Astrocyte (in vitro differentiated cells and primary cell): ENCODE measurements at regions not wholly inside any gene's neighbourhood (a gene's known extent, or its start where the extent isn't known, plus 50 kb on each side); places are given as distances from the start of the nearest gene placed in this dataset.
"Not testable (repeated sequence)": the region's sequence is repeated elsewhere in the genome, so short reads cannot be mapped to it uniquely, and the experiment has no call there.

Experiments
- DNase-seq: peaks from one replicate; pipeline ENCODE4 v3.0.0-alpha.2; 2010; ENCODE audit warnings: low read depth
- FAIRE-seq: peaks from 2 replicates; lab custom pipeline; 2011; peaks lifted over from hg19 to GRCh38; lab: Jason Lieb, UNC
- H2AFZ ChIP-seq: 2 replicates; pipeline ENCODE4 v1.6.0; 2012; ENCODE audit warnings: low read depth, low read length, inconsistent platforms
- H3K27ac ChIP-seq: 2 replicates; pipeline ENCODE4 v1.5.1; 2011; ENCODE audit warnings: low read depth, low read length, inconsistent platforms
- H3K27me3 ChIP-seq: 2 replicates; pipeline ENCODE4 v1.6.0; 2011; ENCODE audit warnings: low read length, inconsistent platforms; ENCODE audit not compliant: insufficient read depth
- H3K36me3 ChIP-seq: 2 replicates; pipeline ENCODE4 v1.5.1; 2011; ENCODE audit warnings: low read length, inconsistent platforms; ENCODE audit not compliant: insufficient read depth
- H3K4me1 ChIP-seq: 2 replicates; pipeline ENCODE4 v1.5.1; 2011; ENCODE audit warnings: low read length, inconsistent platforms; ENCODE audit not compliant: insufficient read depth
- H3K4me2 ChIP-seq: 2 replicates; pipeline ENCODE4 v1.6.0; 2012; ENCODE audit warnings: low read length, inconsistent platforms
- H3K4me3 ChIP-seq: 2 replicates; pipeline ENCODE4 v1.5.1; 2011; ENCODE audit warnings: low read depth, mild to moderate bottlenecking, low read length, inconsistent platforms; ENCODE audit not compliant: insufficient read depth
- H3K79me2 ChIP-seq: 2 replicates; pipeline ENCODE4 v1.6.0; 2012; ENCODE audit warnings: mild to moderate bottlenecking, low read length, inconsistent platforms; ENCODE audit not compliant: insufficient read depth
- H3K9ac ChIP-seq: 2 replicates; pipeline ENCODE4 v1.6.0; 2012; ENCODE audit warnings: mild to moderate bottlenecking, low read length, inconsistent platforms
- H3K9me3 ChIP-seq: 2 replicates; pipeline ENCODE4 v1.5.1; 2012; ENCODE audit warnings: low read depth, mild to moderate bottlenecking, low read length, inconsistent platforms; ENCODE audit not compliant: insufficient read depth
- H4K20me1 ChIP-seq: 2 replicates; pipeline ENCODE4 v1.6.0; 2012; ENCODE audit warnings: low read length, inconsistent platforms; ENCODE audit not compliant: insufficient read depth
- H3K27ac Mint-ChIP-seq: one replicate; pipeline ENCODE4 v1.8.0; 2021; ENCODE audit warnings: mild to moderate bottlenecking, mixed read lengths; ENCODE audit not compliant: unreplicated experiment
- H3K27me3 Mint-ChIP-seq: one replicate; pipeline ENCODE4 v1.8.0; 2021; ENCODE audit warnings: low read depth, mixed read lengths; ENCODE audit not compliant: unreplicated experiment
- H3K36me3 Mint-ChIP-seq: one replicate; pipeline ENCODE4 v1.8.0; 2021; ENCODE audit warnings: low read depth, mixed read lengths; ENCODE audit not compliant: unreplicated experiment
- H3K4me1 Mint-ChIP-seq: one replicate; pipeline ENCODE4 v1.8.0; 2021; ENCODE audit warnings: low read depth, mixed read lengths; ENCODE audit not compliant: unreplicated experiment
- H3K4me3 Mint-ChIP-seq: one replicate; pipeline ENCODE4 v1.8.0; 2021; ENCODE audit warnings: mild to moderate bottlenecking, moderate library complexity, mixed read lengths; ENCODE audit not compliant: unreplicated experiment
- H3K9me3 Mint-ChIP-seq: one replicate; pipeline ENCODE4 v1.8.0; 2021; ENCODE audit warnings: mild to moderate bottlenecking, mixed read lengths; ENCODE audit not compliant: unreplicated experiment
- EZH2 ChIP-seq: IDR thresholded peaks from 2 replicates; pipeline ENCODE4 v1.6.1; 2012; ENCODE audit warnings: mild to moderate bottlenecking, low read length, inconsistent platforms; ENCODE audit not compliant: insufficient read depth
- TF ChIP-seq, protein P1 (sequence below): IDR thresholded peaks from 2 replicates; pipeline ENCODE4 v1.5.1; 2011; ENCODE audit warnings: low read depth, mild to moderate bottlenecking, inconsistent platforms, low read length, moderate library complexity; ENCODE audit not compliant: insufficient read depth

- Mint-ChIP-seq H3K27ac (peak overlapping the region; percentile 98), H3K27me3 (peaks cover 1% of the 10 kb centered on the region), H3K4me1 (peaks cover 14% of the 10 kb centered on the region), H3K4me3 (peak overlapping the region; percentile 78), H3K9me3 (no peaks in the 10 kb centered on the region), H3K36me3 (no peaks in the 10 kb centered on the region)
- TF ChIP-seq, protein P1, sequence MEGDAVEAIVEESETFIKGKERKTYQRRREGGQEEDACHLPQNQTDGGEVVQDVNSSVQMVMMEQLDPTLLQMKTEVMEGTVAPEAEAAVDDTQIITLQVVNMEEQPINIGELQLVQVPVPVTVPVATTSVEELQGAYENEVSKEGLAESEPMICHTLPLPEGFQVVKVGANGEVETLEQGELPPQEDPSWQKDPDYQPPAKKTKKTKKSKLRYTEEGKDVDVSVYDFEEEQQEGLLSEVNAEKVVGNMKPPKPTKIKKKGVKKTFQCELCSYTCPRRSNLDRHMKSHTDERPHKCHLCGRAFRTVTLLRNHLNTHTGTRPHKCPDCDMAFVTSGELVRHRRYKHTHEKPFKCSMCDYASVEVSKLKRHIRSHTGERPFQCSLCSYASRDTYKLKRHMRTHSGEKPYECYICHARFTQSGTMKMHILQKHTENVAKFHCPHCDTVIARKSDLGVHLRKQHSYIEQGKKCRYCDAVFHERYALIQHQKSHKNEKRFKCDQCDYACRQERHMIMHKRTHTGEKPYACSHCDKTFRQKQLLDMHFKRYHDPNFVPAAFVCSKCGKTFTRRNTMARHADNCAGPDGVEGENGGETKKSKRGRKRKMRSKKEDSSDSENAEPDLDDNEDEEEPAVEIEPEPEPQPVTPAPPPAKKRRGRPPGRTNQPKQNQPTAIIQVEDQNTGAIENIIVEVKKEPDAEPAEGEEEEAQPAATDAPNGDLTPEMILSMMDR = no peak
- TF ChIP-seq EZH2 = no peak
- FAIRE-seq = no peak
- Histone ChIP-seq H3K27me3 (no peaks in the 10 kb centered on the region), H3K9ac (peak overlapping the region; percentile 94), H3K4me1 (peaks cover 19% of the 10 kb centered on the region), H3K36me3 (no peaks in the 10 kb centered on the region), H3K4me3 (peak overlapping the region; percentile 35), H3K79me2 (no peaks in the 10 kb centered on the region), H3K27ac (peak overlapping the region; percentile 99), H2AFZ (peak overlapping the region; percentile 82), H3K4me2 (peak overlapping the region; percentile 86), H3K9me3 (peaks cover 3% of the 10 kb centered on the region), H4K20me1 (no peaks in the 10 kb centered on the region)
- peak; percentile 85 for DNase-seq
These were observed 207.1 kb downstream of the C9orf50 start for GRCh38 chr9:129413537-129414376.

DNA sequence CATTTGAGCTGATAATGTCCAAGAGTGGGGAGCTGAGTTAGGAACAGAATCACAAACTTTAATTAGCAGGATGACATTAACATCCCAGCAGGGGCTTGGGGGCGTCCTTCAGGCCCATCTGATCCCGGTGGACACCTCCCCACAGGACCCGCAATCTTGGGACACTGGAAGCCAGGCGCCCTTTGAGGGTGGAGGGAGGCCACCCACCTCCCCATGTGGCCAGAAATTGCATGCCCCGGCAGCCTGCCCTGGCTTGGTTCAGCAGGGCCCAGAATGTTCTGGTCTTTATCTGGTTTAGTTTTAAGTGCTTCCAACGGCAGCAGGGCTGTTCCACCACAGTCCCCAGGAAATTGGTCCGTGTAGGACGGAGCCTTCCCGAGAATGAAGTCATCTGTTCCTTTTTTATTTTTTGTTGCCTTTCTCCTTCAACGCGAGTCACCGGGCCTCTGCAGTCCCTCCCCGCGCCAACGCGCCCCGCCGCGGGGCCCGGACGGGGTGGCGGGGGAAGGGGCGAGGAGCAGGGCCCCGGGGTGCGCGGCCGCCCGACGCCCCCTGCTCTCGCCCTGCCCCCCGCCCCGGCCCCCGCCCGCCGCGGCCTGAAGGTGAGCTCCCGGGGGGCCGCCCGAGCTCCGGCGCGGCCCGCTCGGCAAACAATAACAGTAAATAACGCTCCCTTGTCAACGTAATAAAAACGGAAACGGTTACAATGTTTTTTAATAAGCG is 207.9 kb downstream of the C9orf50 start:
- H3K4me2 ChIP-seq = peak overlapping the region; percentile 83
- Mint-ChIP-seq H3K27ac (peak overlapping the region; percentile 96), H3K27me3 (peaks cover 5% of the 10 kb centered on the region), H3K4me3 (peak overlapping the region; percentile 77), H3K9me3 (no peaks in the 10 kb centered on the region), H3K4me1 (peaks cover 14% of the 10 kb centered on the region), H3K36me3 (no peaks in the 10 kb centered on the region)
- no peaks in the 10 kb centered on the region for H3K36me3 ChIP-seq
- H2AFZ ChIP-seq = peak overlapping the region; percentile 45
- no peaks in the 10 kb centered on the region for H3K79me2 ChIP-seq
- H3K9me3 ChIP-seq = peaks cover 3% of the 10 kb centered on the region
- peak overlapping the region; percentile 97 for H3K27ac ChIP-seq
- H3K4me1 ChIP-seq = peaks cover 19% of the 10 kb centered on the region
- DNase-seq (peak; percentile 73), FAIRE-seq (peak; percentile 45)
- H3K4me3 ChIP-seq = no peak overlapping the region
- H3K27me3 ChIP-seq = no peaks in the 10 kb centered on the region
- TF ChIP-seq, protein P1 = no peak
- no peak for TF ChIP-seq EZH2
- H3K9ac ChIP-seq = peak overlapping the region; percentile 94
- H4K20me1 ChIP-seq = no peaks in the 10 kb centered on the region

- H3K27me3 ChIP-seq, H3K9me3 ChIP-seq, H3K9me3 Mint-ChIP-seq, DNase-seq, FAIRE-seq, H4K20me1 ChIP-seq, H3K27me3 Mint-ChIP-seq, H3K79me2 ChIP-seq, H3K4me3 ChIP-seq, H2AFZ ChIP-seq, H3K36me3 Mint-ChIP-seq, H3K36me3 ChIP-seq: not testable (repeated sequence)
- Histone ChIP-seq H3K9ac (peak overlapping the region; percentile 94), H3K4me2 (peak overlapping the region; percentile 83), H3K27ac (peak overlapping the region; percentile 97), H3K4me1 (peaks cover 19% of the 10 kb centered on the region)
- H3K27ac Mint-ChIP-seq = peak overlapping the region; percentile 96
- H3K4me3 Mint-ChIP-seq = peak overlapping the region; percentile 77
- H3K4me1 Mint-ChIP-seq = peaks cover 13% of the 10 kb centered on the region
These were observed 208.6 kb downstream of the C9orf50 start for GRCh38 chr9:129412176-129412813.
